ENCODE measurements at regions not wholly inside any gene's neighbourhood (a gene's known extent, or its start where the extent isn't known, plus 50 kb on each side); places are given as distances from the start of the nearest gene placed in this dataset.

DNA sequence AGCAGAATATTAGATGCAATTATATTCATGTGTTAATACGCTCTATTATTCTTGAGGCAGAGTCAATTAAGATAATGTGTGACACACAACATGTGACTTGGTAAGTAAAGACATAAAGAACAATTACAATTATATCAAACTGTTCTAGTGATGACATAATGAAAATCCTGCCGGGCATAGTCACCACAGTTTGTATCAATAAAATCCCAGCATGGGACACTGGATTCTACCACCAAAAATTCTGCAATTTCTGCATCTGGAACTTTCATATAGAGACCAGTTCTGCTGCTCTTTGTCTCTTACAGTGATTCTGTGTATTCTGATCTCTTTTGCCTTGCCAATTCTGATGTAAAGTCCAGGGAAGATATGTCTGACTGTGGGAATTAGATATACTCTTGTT lies 495.6 kb upstream of the LRRC4C start:
- DNase-seq (ENCODE audit: low spot score): no peak
- ATAC-seq (ENCODE audit: low FRiP score): no peak
- no peak for TF ChIP-seq CTCF (IDR thresholded peaks at IDR 0.05)

DNA sequence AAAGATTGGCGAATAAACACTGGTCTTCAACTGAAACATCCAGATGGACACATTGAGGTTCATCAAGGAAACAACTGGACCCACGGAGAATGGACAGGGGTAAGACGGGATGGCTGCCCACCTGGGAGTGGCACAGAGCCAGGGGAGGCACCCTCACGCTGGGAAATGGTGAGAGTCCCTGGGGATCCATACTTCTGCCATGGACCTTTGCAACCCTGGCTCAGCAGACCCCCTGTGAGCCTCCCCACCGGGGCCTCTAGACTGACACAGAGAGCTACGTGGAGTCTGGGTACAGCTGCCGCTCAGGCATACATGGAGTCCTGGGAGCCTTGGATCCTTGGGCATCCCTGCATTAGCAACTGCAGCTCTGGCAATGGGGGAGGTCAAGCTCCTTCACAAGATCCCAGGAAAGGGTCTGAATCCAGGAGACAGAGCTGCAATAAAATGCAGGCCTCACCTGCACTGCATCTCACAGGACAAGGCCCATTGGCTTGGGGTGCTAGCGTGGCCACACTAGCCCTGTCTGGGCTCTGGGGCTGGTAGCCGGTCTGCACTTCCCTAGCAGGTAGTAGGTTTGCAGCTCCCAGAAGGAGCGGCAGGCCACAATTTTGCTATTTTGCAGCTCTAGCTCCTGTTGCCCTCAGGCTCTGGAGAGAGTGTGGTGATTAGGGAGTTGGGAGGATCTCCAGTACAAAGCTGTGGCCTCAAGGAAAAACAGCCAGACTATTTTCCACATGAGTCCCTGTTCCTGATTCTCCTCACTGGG lies 496.4 kb upstream of the LRRC4C start:
- TF ChIP-seq CTCF (IDR thresholded peaks at IDR 0.05): no peak
- DNase-seq (ENCODE audit: low spot score) (no peak), ATAC-seq (ENCODE audit: low FRiP score) (no peak)

- no peak for ATAC-seq (ENCODE audit: low FRiP score)
- DNase-seq (ENCODE audit: low spot score): no peak
- TF ChIP-seq CTCF (IDR thresholded peaks at IDR 0.05): no peak
These were observed 504.0 kb upstream of the LRRC4C start for GRCh38 chr11:41963406-41963805.

- DNase-seq (ENCODE audit: low spot score) (no peak), ATAC-seq (ENCODE audit: low FRiP score) (no peak)
- no peak for TF ChIP-seq CTCF (IDR thresholded peaks at IDR 0.05)
These were observed 511.2 kb upstream of the LRRC4C start for GRCh38 chr11:41970681-41971080.

GRCh38 chr11:41971592-41971991 lies 512.1 kb upstream of the LRRC4C start:
- TF ChIP-seq CTCF (IDR thresholded peaks at IDR 0.05): no peak
- DNase-seq (ENCODE audit: low spot score) (no peak), ATAC-seq (ENCODE audit: low FRiP score) (no peak)

DNA sequence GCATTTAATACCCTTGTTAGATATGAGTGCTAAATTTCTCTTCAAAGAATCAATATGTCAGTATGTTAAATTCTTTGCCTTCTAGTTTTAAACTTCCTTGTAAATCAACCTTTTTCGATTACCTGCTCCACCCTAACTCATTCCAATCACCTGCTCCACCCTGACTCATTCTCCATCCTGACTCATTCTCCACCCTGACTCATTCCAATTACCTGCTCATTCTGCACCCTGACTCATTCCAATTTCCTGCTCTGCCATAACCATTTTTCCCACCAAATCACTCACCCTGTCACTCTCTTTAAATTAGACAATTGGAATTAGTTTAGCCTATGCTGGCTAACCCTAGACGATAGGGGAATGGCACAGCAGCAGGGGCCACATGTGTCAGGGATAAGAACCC lies 519.5 kb upstream of the LRRC4C start:
- DNase-seq (ENCODE audit: low spot score) (no peak), ATAC-seq (ENCODE audit: low FRiP score) (no peak)
- no peak for TF ChIP-seq CTCF (IDR thresholded peaks at IDR 0.05)

DNA sequence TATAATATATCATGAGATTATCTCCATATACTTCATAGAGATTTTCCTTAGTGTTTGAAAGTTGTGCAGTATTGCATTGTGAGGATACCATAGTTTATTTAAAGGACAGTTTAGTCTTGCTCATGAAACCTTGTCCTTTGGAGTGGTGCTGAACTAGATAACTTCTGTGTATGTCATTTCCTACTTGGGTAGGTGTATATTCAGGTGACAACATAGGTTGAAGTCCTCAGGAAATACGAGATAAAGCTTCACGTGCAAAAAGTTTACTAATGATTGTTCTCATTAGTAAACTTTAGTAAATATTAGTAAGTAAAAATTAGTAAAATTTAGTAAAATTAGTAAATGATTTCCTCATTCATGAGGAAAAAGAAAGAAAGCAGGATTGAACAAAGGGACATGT lies 521.3 kb upstream of the LRRC4C start:
- no peak for TF ChIP-seq CTCF (IDR thresholded peaks at IDR 0.05)
- ATAC-seq (ENCODE audit: low FRiP score) (no peak), DNase-seq (ENCODE audit: low spot score) (no peak)

Data from omental fat pad (tissue), 3 donors.